Left lung (tissue), 4 donors: ENCODE measurements at regions not wholly inside any gene's neighbourhood (a gene's known extent, or its start where the extent isn't known, plus 50 kb on each side); places are given as distances from the start of the nearest gene placed in this dataset.
A peak's percentile ranks its signal among the peaks of the same experiment; 100 is the strongest.
"Not testable (repeated sequence)": the region's sequence is repeated elsewhere in the genome, so short reads cannot be mapped to it uniquely, and the experiment has no call there.

Source experiments
- ATAC-seq: fragments of 200-7000 bp; cut with Tn5 transposase; one replicate; pipeline ENCODE4 v1.9.1; 2020; ENCODE audit warnings: moderate library complexity
- DNase-seq, 4 donors: peaks; one replicate each; pipeline ENCODE4 v3.0.0-alpha.2; 2013 to 2020
- H3K27ac ChIP-seq, 2 donors: fragments of 200-600 bp; sonication (generic) in 1 of 2; one replicate each; pipeline versions ENCODE4 v1.5.0 to v1.8.0; 2020 to 2021
- H3K27me3 ChIP-seq, 2 donors: fragments of 200-600 bp; sonication (generic) in 1 of 2; one replicate each; pipeline versions ENCODE4 v1.5.0 to v1.8.0; 2020 to 2021
- H3K36me3 ChIP-seq, 2 donors: fragments of 200-600 bp; sonication (generic) in 1 of 2; one replicate each; pipeline versions ENCODE4 v1.5.0 to v1.8.0; 2020 to 2021
- H3K4me1 ChIP-seq, 2 donors: fragments of 200-600 bp; one replicate each; pipeline ENCODE4 v1.8.0; 2021
- H3K4me3 ChIP-seq, 2 donors: fragments of 200-600 bp; sonication (generic) in 1 of 2; one replicate each; pipeline versions ENCODE4 v1.5.0 to v1.8.0; 2020 to 2021; ENCODE audit warnings: mild to moderate bottlenecking in 1 of 2
- H3K9me3 ChIP-seq, 2 donors: fragments of 200-600 bp; sonication (generic) in 1 of 2; one replicate each; pipeline versions ENCODE4 v1.5.0 to v1.8.0; 2020 to 2021
- intact Hi-C, 2 donors: fragments of 100-400 bp; cut with DNase I; formaldehyde crosslinking; loops; one replicate each; pipeline versions ENCODE4 v1.11.2 to v1.14.2; 2022
- TF ChIP-seq, protein P1 (sequence below), 2 donors: fragments of 200-600 bp; sonication (generic) in 1 of 2; IDR thresholded peaks; one replicate each; pipeline versions ENCODE4 v1.5.0 to v1.8.0; 2021; ENCODE audit warnings: antibody characterized with exemption in 2 of 2
- donor health status: DM: no; HTN: yes; CAD: no.
- donor health status: DM: no; HTN: no; CAD: no.

DNA sequence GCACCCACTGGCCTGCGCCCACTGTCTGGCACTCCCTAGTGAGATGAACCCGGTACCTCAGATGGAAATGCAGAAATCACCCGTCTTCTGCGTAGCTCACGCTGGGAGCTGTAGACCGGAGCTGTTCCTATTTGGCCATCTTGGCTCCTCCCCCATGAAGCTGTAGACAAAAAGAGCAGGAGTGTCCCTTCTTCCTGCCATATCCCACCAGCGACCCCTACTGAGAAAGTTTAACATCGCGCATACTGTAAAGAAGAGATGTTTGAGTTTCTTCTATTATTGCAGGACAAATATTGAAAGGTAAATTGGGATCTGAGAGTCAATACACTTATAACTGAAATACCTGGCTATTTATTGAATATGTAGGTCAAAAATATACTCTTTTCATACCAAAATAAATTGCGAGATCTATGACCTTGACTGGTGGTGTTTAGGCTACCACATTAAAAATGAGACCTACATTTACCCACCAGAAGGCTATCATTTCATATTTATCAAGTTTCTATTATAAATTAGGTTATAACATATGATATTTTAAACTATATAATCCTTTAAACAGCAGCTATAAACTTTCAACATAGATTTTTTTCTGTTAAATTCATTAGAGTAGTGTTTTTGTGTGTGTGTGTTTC lies 586.3 kb downstream of the HTR1B start:
- Histone ChIP-seq H3K9me3 (peaks cover 0 to 5% of the 10 kb centered on the region in 2 donors), H3K27me3 (no peaks in the 10 kb centered on the region), H3K4me1 (no peaks in the 10 kb centered on the region), H3K4me3 (no peak overlapping the region), H3K36me3 (no peaks in the 10 kb centered on the region), H3K27ac (no peak overlapping the region)
- intact Hi-C loops: no loop called here
- ATAC-seq (peak; percentile 98), DNase-seq (peak in 1 of 4 donors; percentile 31)
- TF ChIP-seq, protein P1, sequence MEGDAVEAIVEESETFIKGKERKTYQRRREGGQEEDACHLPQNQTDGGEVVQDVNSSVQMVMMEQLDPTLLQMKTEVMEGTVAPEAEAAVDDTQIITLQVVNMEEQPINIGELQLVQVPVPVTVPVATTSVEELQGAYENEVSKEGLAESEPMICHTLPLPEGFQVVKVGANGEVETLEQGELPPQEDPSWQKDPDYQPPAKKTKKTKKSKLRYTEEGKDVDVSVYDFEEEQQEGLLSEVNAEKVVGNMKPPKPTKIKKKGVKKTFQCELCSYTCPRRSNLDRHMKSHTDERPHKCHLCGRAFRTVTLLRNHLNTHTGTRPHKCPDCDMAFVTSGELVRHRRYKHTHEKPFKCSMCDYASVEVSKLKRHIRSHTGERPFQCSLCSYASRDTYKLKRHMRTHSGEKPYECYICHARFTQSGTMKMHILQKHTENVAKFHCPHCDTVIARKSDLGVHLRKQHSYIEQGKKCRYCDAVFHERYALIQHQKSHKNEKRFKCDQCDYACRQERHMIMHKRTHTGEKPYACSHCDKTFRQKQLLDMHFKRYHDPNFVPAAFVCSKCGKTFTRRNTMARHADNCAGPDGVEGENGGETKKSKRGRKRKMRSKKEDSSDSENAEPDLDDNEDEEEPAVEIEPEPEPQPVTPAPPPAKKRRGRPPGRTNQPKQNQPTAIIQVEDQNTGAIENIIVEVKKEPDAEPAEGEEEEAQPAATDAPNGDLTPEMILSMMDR (IDR thresholded peaks at IDR 0.05): no peak

DNA sequence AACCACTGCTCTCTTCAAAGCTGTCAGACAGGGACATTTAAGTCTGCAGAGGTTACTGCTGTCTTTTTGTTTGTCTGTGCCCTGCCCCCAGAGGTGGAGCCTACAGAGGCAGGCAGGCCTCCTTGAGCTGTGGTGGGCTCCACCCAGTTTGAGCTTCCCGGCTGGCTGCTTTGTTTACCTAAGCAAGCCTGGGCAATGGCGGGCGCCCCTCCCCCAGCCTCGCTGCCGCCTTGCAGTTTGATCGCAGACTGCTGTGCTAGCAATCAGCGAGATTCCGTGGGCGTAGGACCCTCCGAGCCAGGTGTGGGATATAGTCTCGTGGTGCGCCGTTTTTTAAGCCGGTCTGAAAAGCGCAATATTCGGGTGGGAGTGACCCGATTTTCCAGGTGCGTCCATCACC lies 586.9 kb downstream of the HTR1B start:
- H3K36me3 ChIP-seq, H3K4me1 ChIP-seq, intact Hi-C loops, H3K9me3 ChIP-seq, H3K27ac ChIP-seq, DNase-seq, H3K27me3 ChIP-seq, H3K4me3 ChIP-seq: not testable (repeated sequence)
- peak; percentile 41 for ATAC-seq

DNA sequence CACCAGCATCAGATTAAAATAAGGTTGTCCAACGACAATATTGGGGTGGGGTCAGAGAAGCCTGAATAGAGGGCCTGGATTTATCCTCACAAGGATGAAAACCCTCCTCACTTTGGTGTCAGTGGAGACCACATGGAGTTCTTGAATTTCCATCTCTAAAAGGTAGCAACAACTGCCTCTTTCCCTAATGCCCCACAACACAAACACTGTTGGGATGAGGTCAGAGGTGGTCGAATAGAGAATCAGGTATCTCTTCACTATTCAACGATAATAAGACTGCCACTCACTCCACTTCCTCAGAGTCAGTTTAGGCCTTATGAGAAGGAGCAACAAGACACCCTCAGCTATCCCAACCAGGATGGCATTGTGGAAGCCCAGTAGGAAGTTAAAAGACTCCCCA lies 596.1 kb downstream of the HTR1B start:
- TF ChIP-seq, protein P1 (IDR thresholded peaks at IDR 0.05): no peak
- DNase-seq (no peak), ATAC-seq (no peak)
- no peaks in the 10 kb centered on the region for H3K4me1 ChIP-seq
- H3K4me3 ChIP-seq: no peak overlapping the region
- no peaks in the 10 kb centered on the region for H3K27me3 ChIP-seq
- no peaks in the 10 kb centered on the region for H3K36me3 ChIP-seq
- no peak overlapping the region for H3K27ac ChIP-seq
- no peaks in the 10 kb centered on the region for H3K9me3 ChIP-seq
- intact Hi-C loops: no loop called here

DNA sequence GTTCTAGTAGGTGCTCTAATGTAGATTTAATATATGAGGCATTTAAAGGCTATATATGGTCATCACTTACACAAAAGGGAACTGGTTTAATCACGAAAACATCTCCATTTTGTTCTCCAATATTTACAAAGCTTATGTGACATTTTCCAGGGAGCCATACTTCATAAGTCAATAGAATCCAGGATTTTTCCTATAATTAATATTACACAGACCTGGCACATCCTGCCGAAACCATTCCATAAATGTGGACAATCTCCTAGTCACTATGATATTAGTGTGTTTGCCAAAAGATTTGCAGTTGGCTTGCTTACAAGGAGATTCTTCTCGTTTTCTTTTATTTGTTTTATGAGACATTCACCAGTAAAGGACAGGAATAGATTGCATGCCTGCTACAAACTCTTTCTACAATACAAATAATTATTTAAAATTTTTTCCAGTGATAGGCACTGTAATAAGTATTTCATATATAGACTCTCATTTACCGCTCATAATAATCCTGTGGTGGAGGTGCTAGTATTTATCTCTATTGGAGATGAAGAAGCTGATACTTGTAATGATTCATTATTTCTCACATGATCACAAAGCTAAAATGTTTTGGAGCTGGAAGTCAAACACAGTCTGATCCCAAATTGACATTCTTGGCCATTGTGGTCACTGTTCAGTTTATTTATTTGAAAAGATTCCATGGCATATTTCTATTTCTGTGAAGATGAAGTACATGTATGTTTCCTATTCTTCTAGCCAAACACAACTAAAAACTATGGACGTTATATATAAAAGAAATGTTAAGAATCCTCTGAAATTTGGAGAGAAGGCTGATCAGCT lies 597.0 kb downstream of the HTR1B start:
- DNase-seq: no peak
- no peaks in the 10 kb centered on the region for H3K36me3 ChIP-seq
- TF ChIP-seq, protein P1 (IDR thresholded peaks at IDR 0.05): no peak
- no peaks in the 10 kb centered on the region for H3K4me1 ChIP-seq
- ATAC-seq: no peak
- H3K27me3 ChIP-seq: no peaks in the 10 kb centered on the region
- no peaks in the 10 kb centered on the region for H3K9me3 ChIP-seq
- H3K27ac ChIP-seq: no peak overlapping the region
- intact Hi-C loops: no loop called here
- no peak overlapping the region for H3K4me3 ChIP-seq

DNA sequence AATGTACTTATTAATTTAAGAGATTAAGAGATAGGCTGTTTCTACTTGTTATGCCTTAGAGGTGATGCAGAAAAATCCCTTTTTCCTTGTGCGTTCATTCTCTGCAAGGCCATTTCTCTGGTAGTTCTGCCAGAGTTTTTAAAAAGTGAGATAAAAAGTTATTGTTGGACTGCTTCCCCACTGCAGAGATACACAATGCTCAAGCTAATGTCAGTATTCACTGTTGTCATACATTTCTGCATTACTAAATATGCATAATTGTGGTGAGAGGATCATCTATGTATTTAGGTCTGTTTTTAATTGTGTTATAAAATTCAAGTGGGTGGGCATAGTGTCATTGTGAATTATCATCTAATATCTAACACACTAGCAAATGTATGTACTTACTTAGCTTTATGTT lies 600.4 kb downstream of the HTR1B start:
- TF ChIP-seq, protein P1 (IDR thresholded peaks at IDR 0.05): no peak
- Histone ChIP-seq H3K27ac (no peak overlapping the region), H3K27me3 (no peaks in the 10 kb centered on the region), H3K4me3 (no peak overlapping the region), H3K4me1 (no peaks in the 10 kb centered on the region), H3K9me3 (no peaks in the 10 kb centered on the region), H3K36me3 (no peaks in the 10 kb centered on the region)
- intact Hi-C loops: no loop called here
- ATAC-seq (no peak), DNase-seq (no peak)
